ENCODE measurements at regions not wholly inside any gene's neighbourhood (a gene's known extent, or its start where the extent isn't known, plus 50 kb on each side); places are given as distances from the start of the nearest gene placed in this dataset.

- TF ChIP-seq CTCF (IDR thresholded peaks at IDR 0.05), result no peak
- intact Hi-C loops (cut with DNase I, micrococcal nuclease), result no loop called here
- no peaks in the 10 kb centered on the region for H3K4me1 ChIP-seq (ENCODE audit: low read depth)
- H3K9me3 ChIP-seq, result no peaks in the 10 kb centered on the region
- ATAC-seq (no peak), DNase-seq (no peak)
- no peak overlapping the region for H3K4me3 ChIP-seq
- no peaks in the 10 kb centered on the region for H3K36me3 ChIP-seq (ENCODE audit: low read depth)
Measured at GRCh38 chr12:28689398-28690175, 459.5 kb upstream of the FAR2 start.

DNA sequence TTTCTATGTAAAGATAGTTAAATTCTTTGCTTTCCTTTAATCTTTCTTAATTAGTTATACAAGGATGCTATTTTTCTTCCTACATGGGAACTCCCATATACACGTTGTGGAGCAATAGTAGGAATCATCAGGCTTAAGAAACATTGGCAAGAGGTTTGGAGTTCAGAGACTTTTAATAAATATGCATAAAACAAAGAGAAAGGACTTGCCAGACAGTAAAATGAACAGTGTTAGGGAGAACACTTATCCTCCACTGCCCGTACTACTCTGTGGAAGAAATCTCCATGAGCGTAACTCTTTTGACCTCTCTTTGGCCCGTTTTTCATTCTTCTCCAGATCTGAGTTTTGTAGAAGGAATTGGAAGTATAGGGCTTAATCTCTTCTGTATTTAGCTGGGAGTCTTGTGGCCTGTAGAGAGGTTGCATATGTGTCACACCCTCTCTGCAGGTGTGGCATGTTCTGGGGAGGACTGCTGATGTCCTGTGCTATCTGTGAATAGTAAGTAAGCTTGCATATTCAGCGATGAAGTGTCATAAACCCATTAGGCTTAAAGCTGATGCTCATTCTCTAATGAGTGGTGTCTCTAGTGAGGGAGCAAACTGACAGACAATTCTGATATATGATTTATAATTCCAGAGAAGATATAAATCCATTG is 455.4 kb upstream of the FAR2 start:
- H3K9me3 ChIP-seq, result no peaks in the 10 kb centered on the region

GRCh38 chr12:28698553-28698952 is 450.5 kb upstream of the FAR2 start:
- DNase-seq (no peak), ATAC-seq (no peak)
- Histone ChIP-seq H3K4me3 (no peak overlapping the region), H3K36me3 (ENCODE audit: low read depth) (no peaks in the 10 kb centered on the region), H3K9me3 (peaks cover 3% of the 10 kb centered on the region), H3K4me1 (ENCODE audit: low read depth) (no peaks in the 10 kb centered on the region)
- TF ChIP-seq CTCF (IDR thresholded peaks at IDR 0.05), result no peak
- intact Hi-C loops (cut with DNase I, micrococcal nuclease), result no loop called here

More for the DNA sequence above, 455.4 kb upstream of the FAR2 start:
- intact Hi-C loops (cut with DNase I, micrococcal nuclease), result no loop called here
- TF ChIP-seq CTCF (IDR thresholded peaks at IDR 0.05), result no peak
- Histone ChIP-seq H3K4me3 (no peak overlapping the region), H3K4me1 (ENCODE audit: low read depth) (no peaks in the 10 kb centered on the region), H3K36me3 (ENCODE audit: low read depth) (no peaks in the 10 kb centered on the region)
- ATAC-seq (no peak), DNase-seq (no peak)

GRCh38 chr12:28699029-28699428 is 450.0 kb upstream of the FAR2 start:
- TF ChIP-seq CTCF (IDR thresholded peaks at IDR 0.05), result no peak

DNA sequence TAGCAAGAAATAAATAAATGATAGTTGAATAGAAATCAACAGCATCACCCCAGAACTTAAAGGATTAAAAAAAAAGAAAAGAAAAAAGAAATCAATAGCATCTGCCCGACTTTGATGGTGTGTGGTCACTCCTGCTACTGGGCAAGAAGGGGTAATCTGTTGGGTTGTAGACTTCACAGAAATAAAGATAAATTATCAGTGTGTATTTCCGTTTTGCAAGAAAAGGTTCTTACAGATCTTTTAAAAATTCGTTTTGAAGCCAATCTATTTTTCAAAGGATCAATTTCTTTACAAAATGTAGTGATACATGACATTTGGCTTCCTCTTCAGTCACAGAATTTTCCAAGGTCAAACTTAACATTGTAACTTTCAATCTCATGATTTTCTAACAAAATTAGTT is 448.9 kb upstream of the FAR2 start:
- Histone ChIP-seq H3K36me3 (ENCODE audit: low read depth) (no peaks in the 10 kb centered on the region), H3K4me3 (no peak overlapping the region), H3K4me1 (ENCODE audit: low read depth) (no peaks in the 10 kb centered on the region), H3K9me3 (peaks cover 6% of the 10 kb centered on the region)
- ATAC-seq (no peak), DNase-seq (no peak)
- no peak for TF ChIP-seq CTCF (IDR thresholded peaks at IDR 0.05)
- intact Hi-C loops (cut with DNase I, micrococcal nuclease), result no loop called here

More at GRCh38 chr12:28699029-28699428, 450.0 kb upstream of the FAR2 start:
- Histone ChIP-seq H3K4me1 (ENCODE audit: low read depth) (no peaks in the 10 kb centered on the region), H3K36me3 (ENCODE audit: low read depth) (no peaks in the 10 kb centered on the region), H3K4me3 (no peak overlapping the region), H3K9me3 (peaks cover 6% of the 10 kb centered on the region)
- no peak for ATAC-seq
- DNase-seq, result no peak
- intact Hi-C loops (cut with DNase I, micrococcal nuclease), result no loop called here

All from mucosa of descending colon (tissue), 3 donors.